WTC11 (cell line): ENCODE measurements at regions not wholly inside any gene's neighbourhood (a gene's known extent, or its start where the extent isn't known, plus 50 kb on each side); places are given as distances from the start of the nearest gene placed in this dataset.

Source experiments
- CREB1 ChIP-seq: sonication (generic); formaldehyde crosslinking; IDR thresholded peaks from 2 replicates; pipeline ENCODE4 v1.8.0; 2023; ENCODE audit warnings: mild to moderate bottlenecking, missing genetic modification reagents
- FOXP1 ChIP-seq: sonication (generic); formaldehyde crosslinking; IDR thresholded peaks from 2 replicates; pipeline ENCODE4 v1.8.0; 2022; ENCODE audit warnings: missing genetic modification reagents, mild to moderate bottlenecking, moderate library complexity, borderline replicate concordance
- TEAD1 ChIP-seq: sonication (generic); formaldehyde crosslinking; IDR thresholded peaks from 2 replicates; pipeline ENCODE4 v1.8.0; 2022; ENCODE audit warnings: mild to moderate bottlenecking, missing genetic modification reagents
- TF ChIP-seq, protein P1 (sequence below): fragments of 200-600 bp; IDR thresholded peaks from 2 replicates; pipeline ENCODE4 v1.8.0; 2022; ENCODE audit warnings: antibody characterized with exemption
- TF ChIP-seq, protein P2 (sequence below): sonication (generic); formaldehyde crosslinking; IDR thresholded peaks from 2 replicates; pipeline ENCODE4 v1.8.1; 2022; ENCODE audit warnings: mild to moderate bottlenecking, missing genetic modification reagents, moderate library complexity, borderline replicate concordance
- TF ChIP-seq, protein P3 (sequence below): sonication (generic); formaldehyde crosslinking; IDR thresholded peaks from 2 replicates; pipeline ENCODE4 v1.8.0; 2022; ENCODE audit warnings: mild to moderate bottlenecking, missing genetic modification reagents
- TF ChIP-seq, protein P4 (sequence below): fragments of 250-450 bp; sonication (Bioruptor Pico); conservative IDR thresholded peaks from 2 replicates; pipeline ENCODE4 v1.9.0; 2021; ENCODE audit warnings: mild to moderate bottlenecking
- TF ChIP-seq, protein P5 (sequence below): sonication (generic); formaldehyde crosslinking; IDR thresholded peaks from 2 replicates; pipeline ENCODE4 v1.8.1; 2022; ENCODE audit warnings: low read depth, mild to moderate bottlenecking, moderate library complexity, missing genetic modification reagents, borderline replicate concordance
- TF ChIP-seq, protein P6 (sequence below): sonication (generic); formaldehyde crosslinking; IDR thresholded peaks from 2 replicates; pipeline ENCODE4 v1.8.1; 2023; ENCODE audit warnings: mild to moderate bottlenecking, missing genetic modification reagents, moderate library complexity

DNA sequence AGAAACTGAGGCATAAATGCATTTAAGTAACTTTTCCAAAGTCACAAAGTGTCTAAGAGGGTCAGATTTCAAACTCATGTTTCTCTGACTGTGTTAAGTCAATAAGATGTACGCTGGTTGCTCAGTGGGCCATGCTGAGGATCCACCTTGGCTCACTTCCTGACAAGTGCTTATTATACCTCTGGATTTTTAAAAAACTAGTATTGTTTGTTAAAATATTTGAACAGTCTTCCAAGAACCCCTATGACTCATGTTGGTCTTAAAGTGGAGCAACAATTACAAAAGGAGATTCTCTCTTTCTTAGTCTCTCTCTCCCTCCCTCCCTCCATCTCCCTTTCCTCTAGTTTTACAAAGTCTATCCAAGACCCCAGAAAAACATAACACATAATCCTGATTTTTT is 1050.2 kb downstream of the AGBL1 start:
- TF ChIP-seq, protein P1, sequence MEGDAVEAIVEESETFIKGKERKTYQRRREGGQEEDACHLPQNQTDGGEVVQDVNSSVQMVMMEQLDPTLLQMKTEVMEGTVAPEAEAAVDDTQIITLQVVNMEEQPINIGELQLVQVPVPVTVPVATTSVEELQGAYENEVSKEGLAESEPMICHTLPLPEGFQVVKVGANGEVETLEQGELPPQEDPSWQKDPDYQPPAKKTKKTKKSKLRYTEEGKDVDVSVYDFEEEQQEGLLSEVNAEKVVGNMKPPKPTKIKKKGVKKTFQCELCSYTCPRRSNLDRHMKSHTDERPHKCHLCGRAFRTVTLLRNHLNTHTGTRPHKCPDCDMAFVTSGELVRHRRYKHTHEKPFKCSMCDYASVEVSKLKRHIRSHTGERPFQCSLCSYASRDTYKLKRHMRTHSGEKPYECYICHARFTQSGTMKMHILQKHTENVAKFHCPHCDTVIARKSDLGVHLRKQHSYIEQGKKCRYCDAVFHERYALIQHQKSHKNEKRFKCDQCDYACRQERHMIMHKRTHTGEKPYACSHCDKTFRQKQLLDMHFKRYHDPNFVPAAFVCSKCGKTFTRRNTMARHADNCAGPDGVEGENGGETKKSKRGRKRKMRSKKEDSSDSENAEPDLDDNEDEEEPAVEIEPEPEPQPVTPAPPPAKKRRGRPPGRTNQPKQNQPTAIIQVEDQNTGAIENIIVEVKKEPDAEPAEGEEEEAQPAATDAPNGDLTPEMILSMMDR: no peak
- TF ChIP-seq FOXP1 (CRISPR knock-in tag) (no peak), TEAD1 (CRISPR knock-in tag) (no peak), CREB1 (CRISPR knock-in tag) (no peak)
- TF ChIP-seq, protein P2, sequence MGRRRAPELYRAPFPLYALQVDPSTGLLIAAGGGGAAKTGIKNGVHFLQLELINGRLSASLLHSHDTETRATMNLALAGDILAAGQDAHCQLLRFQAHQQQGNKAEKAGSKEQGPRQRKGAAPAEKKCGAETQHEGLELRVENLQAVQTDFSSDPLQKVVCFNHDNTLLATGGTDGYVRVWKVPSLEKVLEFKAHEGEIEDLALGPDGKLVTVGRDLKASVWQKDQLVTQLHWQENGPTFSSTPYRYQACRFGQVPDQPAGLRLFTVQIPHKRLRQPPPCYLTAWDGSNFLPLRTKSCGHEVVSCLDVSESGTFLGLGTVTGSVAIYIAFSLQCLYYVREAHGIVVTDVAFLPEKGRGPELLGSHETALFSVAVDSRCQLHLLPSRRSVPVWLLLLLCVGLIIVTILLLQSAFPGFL (CRISPR knock-in tag): no peak
- TF ChIP-seq, protein P3, sequence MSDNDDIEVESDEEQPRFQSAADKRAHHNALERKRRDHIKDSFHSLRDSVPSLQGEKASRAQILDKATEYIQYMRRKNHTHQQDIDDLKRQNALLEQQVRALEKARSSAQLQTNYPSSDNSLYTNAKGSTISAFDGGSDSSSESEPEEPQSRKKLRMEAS (CRISPR knock-in tag): no peak
- TF ChIP-seq, protein P4, sequence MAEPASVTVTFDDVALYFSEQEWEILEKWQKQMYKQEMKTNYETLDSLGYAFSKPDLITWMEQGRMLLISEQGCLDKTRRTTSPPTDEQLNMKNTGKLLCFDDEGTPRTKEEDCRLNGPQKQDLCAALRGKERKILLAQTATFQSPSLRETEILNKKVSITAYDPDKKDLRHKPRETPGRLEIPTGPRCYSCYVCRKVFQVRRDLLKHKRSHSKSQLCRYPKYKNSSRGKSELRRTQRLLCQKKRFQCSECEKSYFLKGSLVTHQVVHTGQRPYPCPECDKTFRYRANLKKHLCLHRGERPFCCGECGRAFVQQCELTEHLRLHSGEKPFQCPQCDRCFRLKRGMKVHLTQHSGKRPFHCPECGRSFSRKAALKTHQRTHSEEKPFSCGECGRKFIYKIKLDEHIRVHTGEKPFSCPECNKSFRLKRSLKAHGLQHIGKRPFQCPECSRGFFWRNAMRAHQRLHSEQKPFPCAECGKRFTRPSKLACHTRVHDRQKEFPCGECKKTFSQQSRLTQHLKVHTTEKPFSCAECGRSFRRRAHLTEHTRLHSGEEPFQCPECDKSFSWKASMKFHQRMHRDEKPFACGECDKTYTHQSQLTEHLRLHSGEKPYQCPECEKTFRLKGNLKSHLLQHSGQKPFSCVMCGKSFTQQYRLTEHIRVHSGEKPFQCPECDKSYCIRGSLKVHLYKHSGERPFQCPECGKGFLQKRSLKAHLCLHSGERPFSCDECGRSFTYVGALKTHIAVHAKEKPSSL (CRISPR knock-in tag): no peak
- TF ChIP-seq, protein P5, sequence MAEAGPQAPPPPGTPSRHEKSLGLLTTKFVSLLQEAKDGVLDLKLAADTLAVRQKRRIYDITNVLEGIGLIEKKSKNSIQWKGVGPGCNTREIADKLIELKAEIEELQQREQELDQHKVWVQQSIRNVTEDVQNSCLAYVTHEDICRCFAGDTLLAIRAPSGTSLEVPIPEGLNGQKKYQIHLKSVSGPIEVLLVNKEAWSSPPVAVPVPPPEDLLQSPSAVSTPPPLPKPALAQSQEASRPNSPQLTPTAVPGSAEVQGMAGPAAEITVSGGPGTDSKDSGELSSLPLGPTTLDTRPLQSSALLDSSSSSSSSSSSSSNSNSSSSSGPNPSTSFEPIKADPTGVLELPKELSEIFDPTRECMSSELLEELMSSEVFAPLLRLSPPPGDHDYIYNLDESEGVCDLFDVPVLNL (CRISPR knock-in tag): no peak
- TF ChIP-seq, protein P6, sequence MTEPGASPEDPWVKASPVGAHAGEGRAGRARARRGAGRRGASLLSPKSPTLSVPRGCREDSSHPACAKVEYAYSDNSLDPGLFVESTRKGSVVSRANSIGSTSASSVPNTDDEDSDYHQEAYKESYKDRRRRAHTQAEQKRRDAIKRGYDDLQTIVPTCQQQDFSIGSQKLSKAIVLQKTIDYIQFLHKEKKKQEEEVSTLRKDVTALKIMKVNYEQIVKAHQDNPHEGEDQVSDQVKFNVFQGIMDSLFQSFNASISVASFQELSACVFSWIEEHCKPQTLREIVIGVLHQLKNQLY (CRISPR knock-in tag): no peak
